HG03280 (cell line): ENCODE measurements at regions not wholly inside any gene's neighbourhood (a gene's known extent, or its start where the extent isn't known, plus 50 kb on each side); places are given as distances from the start of the nearest gene placed in this dataset.
"Not testable (repeated sequence)": the region's sequence is repeated elsewhere in the genome, so short reads cannot be mapped to it uniquely, and the experiment has no call there.

Experiments used
- ATAC-seq: cut with Tn5 transposase; IDR thresholded peaks from one replicate; pipeline ENCODE4 v1.9.1; 2021; ENCODE audit warnings: mild to moderate bottlenecking, moderate library complexity; ENCODE audit not compliant: unreplicated experiment

GRCh38 chr12:72723732-72724131 is 451.6 kb downstream of the TRHDE start:
- ATAC-seq = no peak

GRCh38 chr12:72729451-72730010 is 457.4 kb downstream of the TRHDE start:
- no peak for ATAC-seq

- no peak for ATAC-seq
Measured at GRCh38 chr12:72734581-72734980, 462.4 kb downstream of the TRHDE start.

GRCh38 chr12:72738811-72739210 is 466.6 kb downstream of the TRHDE start:
- ATAC-seq = no peak

GRCh38 chr12:72740064-72740463 is 467.9 kb downstream of the TRHDE start:
- no peak for ATAC-seq

GRCh38 chr12:72742568-72742967 is 470.4 kb downstream of the TRHDE start:
- no peak for ATAC-seq

- ATAC-seq = no peak
Measured at GRCh38 chr12:72746048-72746447, 473.9 kb downstream of the TRHDE start.

GRCh38 chr12:72747111-72747849 is 475.1 kb downstream of the TRHDE start:
- ATAC-seq = no peak

GRCh38 chr12:72748971-72749370 is 476.8 kb downstream of the TRHDE start:
- no peak for ATAC-seq

- no peak for ATAC-seq
Measured at GRCh38 chr12:72753571-72753970, 481.4 kb downstream of the TRHDE start.

- not testable (repeated sequence) for ATAC-seq
Measured at GRCh38 chr12:72754026-72754425, 481.9 kb downstream of the TRHDE start.

- ATAC-seq = no peak
Measured at GRCh38 chr12:72766517-72766916, 494.3 kb downstream of the TRHDE start.

GRCh38 chr12:72774023-72774422 is 501.9 kb downstream of the TRHDE start:
- no peak for ATAC-seq

- no peak for ATAC-seq
Measured at GRCh38 chr12:72777806-72778205, 505.6 kb downstream of the TRHDE start.

- no peak for ATAC-seq
Measured at GRCh38 chr12:72790273-72790672, 518.1 kb downstream of the TRHDE start.

- no peak for ATAC-seq
Measured at GRCh38 chr12:72792889-72793288, 520.7 kb downstream of the TRHDE start.

GRCh38 chr12:72793796-72794195 is 521.6 kb downstream of the TRHDE start:
- no peak for ATAC-seq

- no peak for ATAC-seq
Measured at GRCh38 chr12:72815421-72815820, 543.3 kb downstream of the TRHDE start.

GRCh38 chr12:72828662-72829324 is 556.6 kb downstream of the TRHDE start:
- no peak for ATAC-seq

GRCh38 chr12:72829838-72830237 is 557.7 kb downstream of the TRHDE start:
- no peak for ATAC-seq

GRCh38 chr12:72832024-72832423 is 559.9 kb downstream of the TRHDE start:
- ATAC-seq = no peak

GRCh38 chr12:72836194-72836593 is 564.0 kb downstream of the TRHDE start:
- ATAC-seq = no peak
